GM18505 (cell line): ENCODE measurements at regions not wholly inside any gene's neighbourhood (a gene's known extent, or its start where the extent isn't known, plus 50 kb on each side); places are given as distances from the start of the nearest gene placed in this dataset.
"Not testable (repeated sequence)": the region's sequence is repeated elsewhere in the genome, so short reads cannot be mapped to it uniquely, and the experiment has no call there.

Experiments used
- ATAC-seq: cut with Tn5 transposase; IDR thresholded peaks from one replicate; pipeline ENCODE4 v1.9.1; 2021; ENCODE audit not compliant: unreplicated experiment
- POLR2A ChIP-seq: IDR thresholded peaks from 4 replicates; pipeline ENCODE4 v1.6.1; 2011; ENCODE audit warnings: borderline replicate concordance; ENCODE audit not compliant: insufficient read depth, insufficient read length; ENCODE audit errors: extremely low read depth

GRCh38 chr12:54799966-54800365, 54.4 kb upstream of the MUCL1 start:
- ATAC-seq: not testable (repeated sequence)

- no peak for ATAC-seq
- TF ChIP-seq POLR2A: no peak
These were observed 55.7 kb upstream of the MUCL1 start for GRCh38 chr12:54798651-54799050.

GRCh38 chr12:54796991-54797390, 57.3 kb upstream of the MUCL1 start:
- no peak for ATAC-seq
- no peak for TF ChIP-seq POLR2A

- ATAC-seq: no peak
These were observed 58.7 kb upstream of the MUCL1 start for GRCh38 chr12:54795644-54796043.

GRCh38 chr12:54786081-54786480, 68.2 kb upstream of the MUCL1 start:
- TF ChIP-seq POLR2A: no peak

More at GRCh38 chr12:54795644-54796043, 58.7 kb upstream of the MUCL1 start:
- no peak for TF ChIP-seq POLR2A

GRCh38 chr12:54784115-54784514, 70.2 kb upstream of the MUCL1 start:
- no peak for TF ChIP-seq POLR2A
- no peak for ATAC-seq

More at GRCh38 chr12:54786081-54786480, 68.2 kb upstream of the MUCL1 start:
- no peak for ATAC-seq

GRCh38 chr12:54777031-54777430, 77.3 kb upstream of the MUCL1 start:
- not testable (repeated sequence) for ATAC-seq

- ATAC-seq: no peak
These were observed 80.7 kb upstream of the MUCL1 start for GRCh38 chr12:54773593-54773992.

GRCh38 chr12:54765652-54766051, 88.7 kb upstream of the MUCL1 start:
- no peak for TF ChIP-seq POLR2A
- no peak for ATAC-seq

More at GRCh38 chr12:54773593-54773992, 80.7 kb upstream of the MUCL1 start:
- TF ChIP-seq POLR2A: no peak

GRCh38 chr12:54762390-54762789, 91.9 kb upstream of the MUCL1 start:
- TF ChIP-seq POLR2A: no peak
- no peak for ATAC-seq

GRCh38 chr12:54759751-54760150, 94.6 kb upstream of the MUCL1 start:
- no peak for ATAC-seq
- no peak for TF ChIP-seq POLR2A

- ATAC-seq: no peak
- TF ChIP-seq POLR2A: no peak
These were observed 102.8 kb upstream of the MUCL1 start for GRCh38 chr12:54751493-54751892.

GRCh38 chr12:54749191-54749818, 101.1 kb upstream of the DCD start:
- no peak for TF ChIP-seq POLR2A
- no peak for ATAC-seq

GRCh38 chr12:54744590-54744989, 96.4 kb upstream of the DCD start:
- no peak for TF ChIP-seq POLR2A
- ATAC-seq: no peak

GRCh38 chr12:54740882-54741281, 92.7 kb upstream of the DCD start:
- TF ChIP-seq POLR2A: no peak
- no peak for ATAC-seq
